Heart left ventricle (tissue), 16 donors: ENCODE measurements at regions not wholly inside any gene's neighbourhood (a gene's known extent, or its start where the extent isn't known, plus 50 kb on each side); places are given as distances from the start of the nearest gene placed in this dataset.

Experiments
- ATAC-seq, 4 donors: fragments of 200-7000 bp; cut with Tn5 transposase; one replicate each; pipeline ENCODE4 v1.9.1; 2020 to 2022; ENCODE audit warnings: moderate library complexity in 4 of 4, mild to moderate bottlenecking in 3 of 4, moderate number of reproducible peaks in 1 of 4
- DNase-seq, 5 donors: peaks; one replicate each; pipeline ENCODE4 v3.0.0-alpha.2; 2020
- H3K27ac ChIP-seq, 12 donors: fragments of 200-600 bp; sonication (generic) in 4 of 12; one replicate each; pipeline versions ENCODE4 v1.5.0 to v1.8.0; 2016 to 2022; ENCODE audit warnings: mild to moderate bottlenecking in 2 of 12
- H3K27me3 ChIP-seq, 9 donors: fragments of 200-600 bp; sonication (generic) in 2 of 9; one replicate each; pipeline versions ENCODE4 v1.5.1 to v1.8.0; 2016 to 2022; ENCODE audit warnings: mild to moderate bottlenecking in 3 of 9
- H3K36me3 ChIP-seq, 9 donors: fragments of 200-600 bp; sonication (generic) in 2 of 9; one replicate each; pipeline versions ENCODE4 v1.5.0 to v1.8.0; 2018 to 2022; ENCODE audit warnings: mild to moderate bottlenecking in 2 of 9
- H3K4me1 ChIP-seq, 12 donors: fragments of 200-600 bp; sonication (generic) in 4 of 12; one replicate each; pipeline versions ENCODE4 v1.5.0 to v1.8.0; 2016 to 2022; ENCODE audit warnings: mild to moderate bottlenecking in 3 of 12
- H3K4me3 ChIP-seq, 12 donors: fragments of 200-600 bp; sonication (generic) in 4 of 12; one replicate each; pipeline versions ENCODE4 v1.5.0 to v1.8.0; 2017 to 2022; ENCODE audit warnings: mild to moderate bottlenecking in 9 of 12, moderate library complexity in 4 of 12
- H3K9me3 ChIP-seq, 12 donors: fragments of 200-600 bp; sonication (generic) in 4 of 12; one replicate each; pipeline versions ENCODE4 v1.5.0 to v1.8.0; 2016 to 2022; ENCODE audit warnings: mild to moderate bottlenecking in 1 of 12
- CTCF ChIP-seq, 12 donors: fragments of 200-600 bp; sonication (generic) in 4 of 12; IDR thresholded peaks; one replicate each; pipeline versions ENCODE4 v1.5.0 to v1.8.0; 2018 to 2022; ENCODE audit warnings: antibody characterized with exemption in 12 of 12, mild to moderate bottlenecking in 5 of 12
- POLR2A ChIP-seq, 2 donors: fragments of 450-650 bp; IDR thresholded peaks; one replicate each; pipeline ENCODE4 v1.6.1; 2017; ENCODE audit warnings: antibody characterized with exemption in 2 of 2, mild to moderate bottlenecking in 2 of 2, moderate library complexity in 2 of 2
- WGBS, 4 donors: extraction: QIAGEN DNeasy Blood & Tissue Kit in 2 of 4; methylation state at CpG; one replicate each; pipeline versions ENCODE4 v1.1.5 to v1.1.7; 2013 to 2018; 5-methylcytosine and 5-hydroxymethylcytosine counted together
- intact Hi-C, 10 donors: fragments of 100-400 bp; cut with DNase I; formaldehyde crosslinking; loops; one replicate each; pipeline versions ENCODE4 v1.11.1 to v1.14.2; 2022
- donor health status: ischemic (EF 13 %, LVEDD 7.1; RV severe dilation, severe dysfunction).
- donor health status: healthy with polysubstance abuse.
- donor health status: DM: no; HTN: yes; CAD: no.
- donor health status: DM: no; HTN: no; CAD: no.
- donor health status: ischemic (EF 25% LVEDD 6.9; RV normal size, moderate dysfunction).
- donor health status: ischemic (EF 25% LVEDD 5.7; RV mildly dilated, moderate dysfunction).
- donor health status: healthy.
- donor health status: DM: yes; HTN: yes; CAD: no.
- donor health status: ischemic (EF 35%, LVEDD 5.7; RV mildly dilated, moderate dysfunction).
- donor health status: nonischemic (EF 11% LVEDD 7.7; RV severe dilation, severe dysfunction).
- donor health status: DM: yes; HTN: yes; CAD: no.
- donor health status: PGD.
- donor health status: ischemic (EF 29% LVEDD 5.4; RV normal size, mild dysfunction).
- donor health status: nonischemic (EF 23%, LVEDD 6.1; RV moderate dilation, normal function).

DNA sequence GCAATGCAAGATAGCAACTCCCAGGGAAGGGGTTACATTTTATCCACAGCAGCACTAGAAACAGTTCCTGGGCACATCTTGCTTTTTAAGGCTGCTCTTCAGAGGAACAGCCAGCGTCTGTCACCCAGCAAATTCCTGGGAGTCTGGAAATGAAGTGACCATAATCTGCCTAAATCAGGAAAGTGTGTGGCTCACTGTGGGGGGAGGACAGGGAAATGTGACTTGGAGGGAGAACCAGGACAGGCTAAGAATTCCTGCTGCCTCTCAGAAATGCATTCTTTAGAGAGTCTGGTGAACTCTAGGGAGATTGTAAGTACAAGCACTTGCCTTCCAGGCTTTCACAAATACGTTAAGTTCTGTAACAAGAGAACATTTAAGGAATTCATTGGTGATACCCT lies 364.3 kb upstream of the SPHKAP start:
- TF ChIP-seq CTCF (IDR thresholded peaks at IDR 0.05) (no peak), POLR2A (IDR thresholded peaks at IDR 0.05) (no peak)
- DNase-seq (no peak), ATAC-seq (no peak)
- H3K4me3 ChIP-seq = no peak overlapping the region
- intact Hi-C loops = no loop called here
- H3K9me3 ChIP-seq = peaks cover 0 to 14% (median 0%) of the 10 kb centered on the region in 12 donors
- WGBS, 4 donors = 28 to 55% (median 47%) methylated on average over 2 of the region's 2 CpGs
- H3K27ac ChIP-seq = no peak overlapping the region
- H3K4me1 ChIP-seq = peaks cover 0 to 11% (median 0%) of the 10 kb centered on the region in 12 donors
- no peaks in the 10 kb centered on the region for H3K36me3 ChIP-seq
- no peaks in the 10 kb centered on the region for H3K27me3 ChIP-seq

DNA sequence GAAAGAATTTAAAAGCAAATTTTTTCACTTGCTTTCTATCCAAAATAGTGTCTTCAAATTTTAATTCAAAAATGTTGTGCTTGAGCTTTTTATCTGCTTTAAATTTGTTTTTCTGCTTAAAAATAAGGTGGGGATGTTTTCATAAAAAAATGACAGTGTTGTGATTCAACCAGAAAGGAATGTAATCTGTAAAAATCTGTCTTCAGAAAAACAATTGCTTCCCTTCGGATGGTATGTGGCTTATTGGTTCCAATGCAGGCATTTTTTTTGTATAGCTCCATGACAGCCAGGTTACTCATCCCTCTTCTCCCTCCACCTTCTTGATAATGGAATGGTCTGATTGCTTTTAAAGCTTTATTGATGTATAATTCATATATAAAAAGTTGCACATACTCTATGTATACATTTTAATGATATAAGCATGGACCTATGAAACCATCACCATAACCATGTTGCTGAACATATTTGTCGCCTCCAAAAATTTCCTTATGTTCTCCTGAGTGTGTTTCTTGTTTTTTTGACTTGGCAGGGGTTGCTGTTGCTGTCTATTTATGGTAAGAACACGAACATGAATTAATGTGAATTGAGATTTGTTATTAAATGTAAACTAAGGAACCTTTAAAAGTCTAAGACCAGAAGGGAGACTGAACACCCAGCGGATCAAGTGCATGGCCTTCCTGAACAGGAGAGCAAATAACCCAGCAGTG lies 363.7 kb upstream of the SPHKAP start:
- H3K27me3 ChIP-seq = no peaks in the 10 kb centered on the region

GRCh38 chr2:228543117-228543516 lies 361.6 kb upstream of the SPHKAP start:
- TF ChIP-seq POLR2A (IDR thresholded peaks at IDR 0.05) (no peak), CTCF (IDR thresholded peaks at IDR 0.05) (no peak)
- DNase-seq = no peak
- Histone ChIP-seq H3K36me3 (no peaks in the 10 kb centered on the region), H3K27ac (no peak overlapping the region), H3K4me1 (peaks cover 0 to 11% (median 0%) of the 10 kb centered on the region in 12 donors), H3K9me3 (peaks cover 0 to 14% (median 0%) of the 10 kb centered on the region in 12 donors), H3K4me3 (no peak overlapping the region), H3K27me3 (no peaks in the 10 kb centered on the region)
- ATAC-seq = no peak
- intact Hi-C loops = no loop called here

More for the DNA sequence above, 363.7 kb upstream of the SPHKAP start:
- no peaks in the 10 kb centered on the region for H3K36me3 ChIP-seq
- H3K4me1 ChIP-seq = peaks cover 0 to 11% (median 0%) of the 10 kb centered on the region in 12 donors
- no peak overlapping the region for H3K27ac ChIP-seq
- WGBS, 4 donors = 57 to 72% (median 61%) methylated on average over 4 of the region's 4 CpGs
- H3K4me3 ChIP-seq = no peak overlapping the region
- no peak for ATAC-seq
- TF ChIP-seq POLR2A (IDR thresholded peaks at IDR 0.05) (no peak), CTCF (IDR thresholded peaks at IDR 0.05) (no peak)
- H3K9me3 ChIP-seq = peaks cover 0 to 14% (median 0%) of the 10 kb centered on the region in 12 donors
- intact Hi-C loops = no loop called here
- no peak for DNase-seq

DNA sequence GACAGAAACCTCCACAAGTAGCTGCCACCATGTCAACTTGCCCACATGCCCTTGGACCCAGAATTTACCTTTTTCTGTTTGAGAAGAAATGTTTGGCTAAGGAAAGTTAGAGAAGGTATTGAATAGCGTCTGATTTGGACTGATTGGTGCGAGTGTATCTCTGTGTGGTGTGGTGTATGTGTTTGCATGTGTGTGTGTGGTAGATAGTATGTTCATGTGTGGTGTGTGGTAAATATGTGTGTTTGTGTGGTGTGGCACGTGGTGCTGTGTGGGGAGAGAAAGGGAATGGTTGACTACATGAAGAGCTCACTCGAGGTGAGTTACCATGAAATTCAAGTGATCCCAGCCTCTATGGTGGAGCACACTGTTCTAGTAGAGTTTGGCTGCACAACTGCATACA lies 360.8 kb upstream of the SPHKAP start:
- TF ChIP-seq CTCF (IDR thresholded peaks at IDR 0.05) (no peak), POLR2A (IDR thresholded peaks at IDR 0.05) (no peak)
- Histone ChIP-seq H3K9me3 (peaks cover 0 to 18% (median 1%) of the 10 kb centered on the region in 12 donors), H3K4me1 (peaks cover 0 to 11% (median 0%) of the 10 kb centered on the region in 12 donors), H3K4me3 (no peak overlapping the region), H3K27ac (no peak overlapping the region), H3K27me3 (no peaks in the 10 kb centered on the region), H3K36me3 (no peaks in the 10 kb centered on the region)
- intact Hi-C loops = no loop called here
- DNase-seq (no peak), ATAC-seq (no peak)
- 76 to 86% (median 81%) methylated on average over 4 of the region's 4 CpGs for WGBS, 4 donors
